Tongue (tissue), 1 donor: ENCODE measurements at regions not wholly inside any gene's neighbourhood (a gene's known extent, or its start where the extent isn't known, plus 50 kb on each side); places are given as distances from the start of the nearest gene placed in this dataset.
"Not testable (repeated sequence)": the region's sequence is repeated elsewhere in the genome, so short reads cannot be mapped to it uniquely, and the experiment has no call there.

ENCODE experiments used
- DNase-seq: peaks from one replicate; pipeline ENCODE4 v3.0.0-alpha.2; 2015

- DNase-seq, result no peak
These were observed 1137.4 kb downstream of the TBC1D22A start for GRCh38 chr22:47899894-47900293.

GRCh38 chr22:47898946-47899345 is 1136.5 kb downstream of the TBC1D22A start:
- no peak for DNase-seq

GRCh38 chr22:47891609-47892008 is 1129.2 kb downstream of the TBC1D22A start:
- DNase-seq, result no peak

DNA sequence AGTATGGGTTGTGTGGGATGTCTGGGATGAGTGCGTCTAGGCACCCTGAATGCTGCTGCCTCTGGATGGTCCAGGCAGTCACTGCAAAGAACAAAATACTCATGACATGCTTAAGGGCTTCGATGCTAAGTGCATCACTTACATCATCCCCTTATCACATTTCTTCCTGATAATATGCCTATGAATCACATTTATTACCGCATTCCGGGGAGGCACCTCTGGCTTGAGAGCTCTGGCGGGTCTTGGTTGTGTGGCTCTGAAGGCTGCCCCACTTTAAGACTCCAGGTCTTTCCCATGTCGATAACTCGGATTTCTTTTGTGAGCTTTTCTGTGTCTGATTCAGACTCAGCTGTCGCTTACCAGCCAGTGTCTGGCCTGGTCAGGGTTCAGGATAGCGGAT is 1126.4 kb downstream of the TBC1D22A start:
- DNase-seq, result no peak

DNA sequence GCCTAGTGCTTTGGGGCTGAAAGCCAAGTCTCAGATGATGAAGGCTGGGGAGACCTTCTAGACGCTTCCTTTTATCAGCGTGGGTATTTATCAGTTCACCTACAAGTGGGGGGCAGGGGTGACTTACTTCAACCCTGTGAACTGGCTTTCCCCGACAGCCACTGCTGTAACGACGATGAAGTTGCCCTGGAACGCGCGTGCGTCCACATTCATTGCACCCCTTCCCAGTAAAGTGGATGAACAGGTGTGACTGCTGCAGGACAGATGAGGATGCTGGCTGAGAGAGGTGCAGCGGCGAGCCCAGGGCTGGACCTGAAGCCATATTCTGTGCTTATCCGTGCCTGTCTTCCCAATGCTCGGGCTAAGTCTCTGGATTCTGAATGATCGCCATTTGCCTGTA is 1122.3 kb downstream of the TBC1D22A start:
- no peak for DNase-seq

DNA sequence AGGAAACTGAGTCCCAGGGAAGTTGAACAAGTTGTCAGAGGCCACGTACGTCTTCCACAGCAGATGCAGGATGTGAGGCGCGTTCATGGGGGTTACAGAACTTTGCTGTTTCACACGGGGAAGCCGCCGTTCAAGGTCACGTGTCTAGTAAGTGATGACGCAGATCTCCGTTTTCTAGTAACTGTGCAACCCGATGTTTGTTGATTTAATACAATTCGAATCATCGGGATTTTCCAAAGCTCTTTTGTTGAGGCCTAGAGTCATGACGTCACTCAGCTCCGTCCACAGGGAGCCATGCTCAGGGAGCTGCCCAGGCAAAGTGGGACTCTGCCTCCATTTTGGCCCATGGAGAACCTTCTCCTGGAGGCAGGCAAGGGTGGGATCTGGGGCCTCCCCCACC is 1121.8 kb downstream of the TBC1D22A start:
- DNase-seq, result no peak

- no peak for DNase-seq
These were observed 1121.3 kb downstream of the TBC1D22A start for GRCh38 chr22:47883757-47884156.

GRCh38 chr22:47879346-47879745 is 1116.9 kb downstream of the TBC1D22A start:
- DNase-seq, result no peak

- DNase-seq, result no peak
These were observed 1116.0 kb downstream of the TBC1D22A start for GRCh38 chr22:47878460-47878859.

DNA sequence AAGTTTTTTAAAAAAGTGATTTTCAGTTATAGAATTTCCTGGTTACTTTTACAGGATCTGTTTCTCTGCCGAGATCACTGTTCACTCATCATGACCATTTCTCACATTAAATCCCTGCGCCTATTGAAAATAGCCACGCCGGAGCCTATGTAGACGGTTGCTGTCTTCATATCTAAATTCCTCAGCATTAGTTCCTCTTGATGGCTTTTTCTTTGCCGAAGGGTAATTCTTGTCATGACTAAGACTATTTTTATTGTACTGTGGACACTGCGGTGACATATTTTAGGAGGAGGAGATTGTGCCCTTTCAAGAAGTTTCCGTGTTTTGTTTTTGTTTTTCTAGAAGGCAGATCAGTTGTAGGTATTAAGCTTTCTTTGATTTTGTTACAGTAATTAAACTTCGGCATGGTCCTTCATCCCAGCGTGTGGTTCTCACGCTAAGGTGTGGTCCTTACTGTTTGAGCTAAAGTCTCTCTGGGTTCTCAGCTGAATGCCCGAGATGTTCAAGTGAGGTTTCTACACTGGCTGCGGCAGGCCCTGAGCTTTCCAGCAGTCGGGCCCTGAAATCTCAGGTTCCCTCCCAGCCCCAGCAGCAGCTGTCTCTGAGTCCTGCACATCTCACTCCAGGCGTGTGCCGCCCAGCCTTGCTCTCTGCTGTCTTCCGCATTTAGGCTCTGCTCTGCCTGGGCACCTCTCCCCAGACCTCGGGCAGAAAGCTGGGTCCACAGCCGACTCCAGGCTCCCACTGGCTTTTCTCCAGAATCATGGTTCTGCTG is 1110.5 kb downstream of the TBC1D22A start:
- DNase-seq, result peak; percentile 52

- DNase-seq, result no peak
These were observed 1103.2 kb downstream of the TBC1D22A start for GRCh38 chr22:47865626-47866025.

DNA sequence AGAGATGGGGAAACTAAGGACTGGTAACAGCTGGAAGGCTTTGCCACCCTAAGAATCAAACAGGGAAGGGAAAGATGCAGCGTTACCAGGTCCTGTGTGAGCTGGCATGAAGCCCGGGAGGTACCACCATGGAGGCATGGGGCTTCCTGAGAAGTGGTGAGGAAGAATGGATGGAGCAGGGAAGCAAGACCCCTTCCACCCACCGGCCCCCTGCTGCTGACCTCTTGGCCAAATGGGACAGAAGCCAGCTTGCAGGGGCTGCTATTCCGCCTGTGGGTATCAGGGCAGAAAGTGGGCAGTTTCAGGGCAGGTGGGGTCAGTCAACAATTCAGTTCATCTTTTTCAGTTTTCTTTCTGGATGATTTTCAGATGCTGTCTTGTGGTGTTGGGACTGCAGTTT is 1099.9 kb downstream of the TBC1D22A start:
- no peak for DNase-seq

GRCh38 chr22:47860907-47861306 is 1098.5 kb downstream of the TBC1D22A start:
- DNase-seq, result not testable (repeated sequence)

DNA sequence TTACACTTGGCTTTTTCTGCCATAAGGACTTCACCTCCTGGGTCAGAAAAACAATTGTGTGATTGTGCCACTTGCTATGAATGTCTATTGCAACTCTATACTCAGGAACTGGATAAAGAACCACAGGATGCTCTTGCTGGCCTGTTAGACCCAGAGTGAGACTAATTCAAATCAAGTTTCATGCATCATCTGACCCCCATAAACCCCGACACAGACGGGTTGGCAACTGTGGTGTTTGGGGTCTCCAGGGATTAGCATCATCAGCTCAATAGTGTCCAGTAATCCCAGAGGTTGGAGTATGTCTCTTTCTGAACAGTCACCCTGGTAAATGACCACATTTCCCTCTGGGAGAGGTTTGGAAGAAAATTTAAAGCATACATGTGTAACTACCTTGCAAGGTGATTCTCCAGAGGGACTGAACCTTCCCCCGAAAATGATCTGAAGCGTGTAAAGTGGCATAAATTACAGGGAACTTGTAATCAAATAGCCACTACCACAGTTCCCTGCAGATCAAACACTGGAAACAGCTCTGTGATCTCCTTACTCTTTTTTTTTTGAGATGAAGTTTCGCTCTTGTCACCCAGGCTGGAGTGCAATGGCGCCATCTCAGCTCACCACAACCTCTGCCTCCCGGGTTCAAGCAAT is 1097.6 kb downstream of the TBC1D22A start:
- DNase-seq, result no peak

- DNase-seq, result no peak
These were observed 1096.4 kb downstream of the TBC1D22A start for GRCh38 chr22:47858773-47859306.

DNA sequence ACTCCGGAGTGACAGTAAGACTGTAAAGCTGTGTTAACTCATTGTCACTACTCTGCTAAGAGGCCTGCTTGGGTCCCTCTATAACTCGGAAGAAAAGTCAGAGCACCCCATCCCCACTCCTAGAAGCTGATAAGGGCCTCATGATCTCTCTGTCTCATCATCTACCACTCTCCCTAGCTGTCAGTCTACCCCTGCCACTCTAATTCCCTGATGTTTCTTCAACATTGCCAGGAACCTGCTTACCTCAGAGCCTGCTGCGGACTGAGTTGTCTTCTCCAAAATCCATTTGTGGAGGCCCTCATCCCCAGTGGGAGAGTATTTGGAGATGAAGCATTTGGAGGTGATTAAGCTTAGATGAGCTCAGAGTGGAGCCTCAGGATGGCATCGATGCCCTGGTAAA is 1092.2 kb downstream of the TBC1D22A start:
- no peak for DNase-seq

DNA sequence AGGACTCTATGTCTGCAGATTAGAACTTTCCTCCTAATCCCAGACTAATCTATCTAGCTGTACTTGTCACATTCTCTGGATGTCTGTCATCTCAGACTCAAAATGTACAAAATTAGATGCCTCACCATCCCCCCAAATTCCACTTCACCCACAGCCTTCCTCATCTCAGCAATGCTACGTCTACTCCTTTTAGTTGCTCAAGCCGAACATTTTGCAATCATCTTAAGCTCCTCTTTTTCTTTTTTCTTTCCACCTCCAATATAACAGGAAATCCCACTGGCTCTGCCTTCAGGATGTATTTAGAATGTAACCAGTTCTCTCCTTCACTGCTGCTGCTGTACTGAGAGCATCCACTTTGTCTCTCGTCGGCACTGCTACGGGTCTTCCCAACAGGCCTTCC is 1091.8 kb downstream of the TBC1D22A start:
- DNase-seq, result no peak

DNA sequence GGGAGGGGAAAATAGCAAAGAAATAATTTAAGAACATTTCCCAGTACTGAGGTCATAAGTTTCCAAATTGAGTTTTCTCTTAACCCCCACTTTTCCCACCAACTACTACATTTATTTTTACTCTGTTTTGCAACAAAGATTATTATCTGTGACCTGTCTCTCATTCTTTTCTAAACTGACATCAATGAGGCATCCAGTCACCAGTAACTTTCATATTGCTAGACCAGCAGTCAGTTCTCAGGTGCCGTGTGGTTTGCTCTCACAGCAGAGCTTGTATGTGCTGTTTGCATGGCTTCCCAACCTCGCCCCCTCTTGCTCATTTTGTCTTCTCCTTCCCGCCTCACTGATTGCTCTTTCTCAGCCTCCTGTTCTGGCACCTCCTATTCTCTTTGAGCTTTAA is 1091.3 kb downstream of the TBC1D22A start:
- no peak for DNase-seq

- no peak for DNase-seq
These were observed 1089.1 kb downstream of the TBC1D22A start for GRCh38 chr22:47851586-47851985.

DNA sequence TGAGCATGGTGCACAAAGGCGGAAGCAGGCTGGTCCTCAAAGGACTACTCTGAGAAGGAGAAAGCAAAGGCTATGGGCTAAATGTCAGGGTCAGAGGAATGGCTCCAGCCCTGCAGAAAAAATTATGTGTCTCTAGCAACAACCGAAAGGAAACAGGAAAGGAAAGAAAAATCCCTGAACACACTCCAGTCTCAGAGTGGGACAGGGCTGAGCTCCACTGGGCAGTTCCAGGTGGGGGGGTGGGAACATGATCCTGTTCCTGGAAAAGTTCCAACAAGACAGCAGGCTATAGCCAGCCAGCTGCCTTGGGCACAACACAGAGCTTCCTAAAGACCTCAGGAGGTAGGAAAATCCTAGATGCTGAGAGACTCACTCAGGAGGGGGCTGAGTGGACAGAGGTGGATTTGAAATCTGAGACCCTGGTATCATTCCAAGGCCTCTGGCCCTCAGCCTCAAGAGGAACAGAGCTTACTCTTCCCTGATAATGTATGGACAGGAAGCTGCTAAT is 1088.2 kb downstream of the TBC1D22A start:
- DNase-seq, result peak; percentile 91

- DNase-seq, result no peak
These were observed 1087.1 kb downstream of the TBC1D22A start for GRCh38 chr22:47849576-47849975.

- DNase-seq, result no peak
These were observed 1085.9 kb downstream of the TBC1D22A start for GRCh38 chr22:47848184-47848920.
